Smooth muscle cell (in vitro differentiated cells): ENCODE measurements at regions not wholly inside any gene's neighbourhood (a gene's known extent, or its start where the extent isn't known, plus 50 kb on each side); places are given as distances from the start of the nearest gene placed in this dataset.

Source experiments
- DNase-seq: peaks from one replicate; lab custom pipeline; 2025; ENCODE audit not compliant: unreplicated experiment; lab: John Stamatoyannopoulos, UW
- H2AFZ ChIP-seq: fragments of 200-600 bp; sonication (generic); 2 replicates; pipeline ENCODE4 v1.6.0; 2016; ENCODE audit warnings: antibody characterized with exemption, low read depth, mild to moderate bottlenecking
- H3F3A ChIP-seq: fragments of 200-600 bp; sonication (generic); 2 replicates; pipeline ENCODE4 v1.6.0; 2017; ENCODE audit warnings: antibody characterized with exemption, low read depth
- H3K27ac ChIP-seq: fragments of 200-600 bp; sonication (generic); 2 replicates; pipeline ENCODE4 v1.5.1; 2016; ENCODE audit warnings: low read depth, mild to moderate bottlenecking
- H3K27me3 ChIP-seq: fragments of 200-600 bp; sonication (generic); 2 replicates; pipeline ENCODE4 v1.6.1; 2016; ENCODE audit warnings: low read depth, mild to moderate bottlenecking
- H3K36me3 ChIP-seq: fragments of 200-600 bp; sonication (generic); 2 replicates; pipeline ENCODE4 v1.5.1; 2016; ENCODE audit warnings: low read depth
- H3K4me1 ChIP-seq: fragments of 200-600 bp; sonication (generic); 2 replicates; pipeline ENCODE4 v1.5.1; 2016; ENCODE audit warnings: low read depth
- H3K4me2 ChIP-seq: fragments of 200-600 bp; sonication (generic); 2 replicates; pipeline ENCODE4 v1.6.0; 2016; ENCODE audit warnings: mild to moderate bottlenecking
- H3K4me3 ChIP-seq: fragments of 200-600 bp; sonication (generic); 2 replicates; pipeline ENCODE4 v1.5.1; 2016; ENCODE audit warnings: mild to moderate bottlenecking
- H3K79me2 ChIP-seq: fragments of 200-600 bp; sonication (generic); 2 replicates; pipeline ENCODE4 v1.6.0; 2016; ENCODE audit warnings: low read depth, mild to moderate bottlenecking
- H3K9ac ChIP-seq: fragments of 200-600 bp; sonication (generic); 2 replicates; pipeline ENCODE4 v1.6.0; 2016; ENCODE audit warnings: low read depth
- H3K9me3 ChIP-seq: fragments of 200-600 bp; sonication (generic); replicated peaks from 2 replicates; pipeline ENCODE4 v1.5.1; 2016; ENCODE audit warnings: low read depth
- H4K20me1 ChIP-seq: fragments of 200-600 bp; sonication (generic); 2 replicates; pipeline ENCODE4 v1.6.0; 2016; ENCODE audit warnings: low read depth
- CTCF ChIP-seq: fragments of 200-600 bp; sonication (generic); IDR thresholded peaks from 2 replicates; pipeline ENCODE4 v1.5.1; 2017; ENCODE audit warnings: borderline replicate concordance, mild to moderate bottlenecking, antibody characterized with exemption; ENCODE audit not compliant: insufficient read depth, poor library complexity, severe bottlenecking
- WGBS: methylation state at CpG from one replicate; pipeline ENCODE4 v1.1.7; 2016; ENCODE audit warnings: low lambda C conversion rate; 5-methylcytosine and 5-hydroxymethylcytosine counted together

- no peaks in the 10 kb centered on the region for H3K9me3 ChIP-seq
- WGBS: 88% methylated on average over 1 of the region's 1 CpG
- no peaks in the 10 kb centered on the region for H3F3A ChIP-seq
- no peaks in the 10 kb centered on the region for H3K27me3 ChIP-seq
- H3K4me1 ChIP-seq: no peaks in the 10 kb centered on the region
- DNase-seq: no peak
- TF ChIP-seq CTCF: no peak
- H3K79me2 ChIP-seq: no peaks in the 10 kb centered on the region
- no peak overlapping the region for H3K27ac ChIP-seq
- H3K36me3 ChIP-seq: no peaks in the 10 kb centered on the region
- no peak overlapping the region for H3K4me2 ChIP-seq
- H2AFZ ChIP-seq: no peak overlapping the region
- H3K4me3 ChIP-seq: no peak overlapping the region
- no peaks in the 10 kb centered on the region for H4K20me1 ChIP-seq
- H3K9ac ChIP-seq: no peak overlapping the region
Observed at GRCh38 chr4:154998773-154999172, 209.7 kb upstream of the NPY2R start.

GRCh38 chr4:154999950-155000578, 208.4 kb upstream of the NPY2R start:
- Histone ChIP-seq H2AFZ (no peak overlapping the region), H3K27me3 (no peaks in the 10 kb centered on the region), H3K9ac (no peak overlapping the region), H3K4me1 (no peaks in the 10 kb centered on the region), H3K9me3 (no peaks in the 10 kb centered on the region), H3K4me3 (no peak overlapping the region), H3K79me2 (no peaks in the 10 kb centered on the region), H3F3A (no peaks in the 10 kb centered on the region), H3K27ac (no peak overlapping the region), H4K20me1 (no peaks in the 10 kb centered on the region), H3K36me3 (no peaks in the 10 kb centered on the region), H3K4me2 (no peak overlapping the region)
- 91% methylated on average over 3 of the region's 3 CpGs for WGBS
- no peak for TF ChIP-seq CTCF
- no peak for DNase-seq

GRCh38 chr4:155001251-155001650, 207.2 kb upstream of the NPY2R start:
- Histone ChIP-seq H3K9ac (no peak overlapping the region), H4K20me1 (no peaks in the 10 kb centered on the region), H3K27me3 (no peaks in the 10 kb centered on the region), H3K9me3 (no peaks in the 10 kb centered on the region), H3K4me1 (no peaks in the 10 kb centered on the region), H3K79me2 (no peaks in the 10 kb centered on the region), H3K36me3 (no peaks in the 10 kb centered on the region), H3F3A (no peaks in the 10 kb centered on the region), H3K27ac (no peak overlapping the region), H3K4me2 (no peak overlapping the region), H2AFZ (no peak overlapping the region), H3K4me3 (no peak overlapping the region)
- DNase-seq: no peak
- WGBS: 95% methylated on average over 2 of the region's 2 CpGs
- TF ChIP-seq CTCF: no peak

GRCh38 chr4:155005395-155006090, 202.9 kb upstream of the NPY2R start:
- Histone ChIP-seq H3K9ac (no peak overlapping the region), H3K4me1 (no peaks in the 10 kb centered on the region), H3K36me3 (no peaks in the 10 kb centered on the region), H3F3A (no peaks in the 10 kb centered on the region), H3K27me3 (no peaks in the 10 kb centered on the region), H2AFZ (no peak overlapping the region), H3K27ac (no peak overlapping the region), H3K4me2 (no peak overlapping the region), H3K79me2 (no peaks in the 10 kb centered on the region), H4K20me1 (no peaks in the 10 kb centered on the region), H3K4me3 (no peak overlapping the region), H3K9me3 (no peaks in the 10 kb centered on the region)
- 60% methylated on average over 5 of the region's 5 CpGs for WGBS
- no peak for TF ChIP-seq CTCF
- DNase-seq: no peak
